A549 (cell line): ENCODE measurements at regions not wholly inside any gene's neighbourhood (a gene's known extent, or its start where the extent isn't known, plus 50 kb on each side); places are given as distances from the start of the nearest gene placed in this dataset.

Source experiments
- CBX2 ChIP-seq: fragments of 200-600 bp; sonication (generic); IDR thresholded peaks from 2 replicates; pipeline ENCODE4 v1.6.1; 2016; ENCODE audit warnings: low read depth, mild to moderate bottlenecking, borderline replicate concordance
- CHD2 ChIP-seq: fragments of 150-350 bp; IDR thresholded peaks from 2 replicates; pipeline ENCODE4 v1.6.1; 2014; ENCODE audit warnings: low read length; ENCODE audit not compliant: partially characterized antibody
- CTCF ChIP-seq: fragments of >200 bp; sonication (Bioruptor Twin); formaldehyde crosslinking; IDR thresholded peaks from 3 replicates; pipeline ENCODE4 v1.5.1; 2016
- ESRRA ChIP-seq: fragments of 150-350 bp; IDR thresholded peaks from 2 replicates; pipeline ENCODE4 v1.6.1; 2014; ENCODE audit warnings: mild to moderate bottlenecking, low read length, borderline replicate concordance
- JUN ChIP-seq, 2 experiments: fragments of >200 bp; sonication (Bioruptor Twin); formaldehyde crosslinking; IDR thresholded peaks; 2 replicates in 1 of 2; 3 replicates in 1 of 2; pipeline ENCODE4 v1.6.1; 2016 to 2017
- MAFK ChIP-seq: fragments of 450-650 bp; IDR thresholded peaks from 2 replicates; pipeline ENCODE4 v1.6.1; 2014; ENCODE audit not compliant: partially characterized antibody
- NPAS2 ChIP-seq: fragments of 250-450 bp; sonication (Bioruptor Pico); IDR thresholded peaks from 2 replicates; pipeline ENCODE4 v1.8.0; 2022; ENCODE audit warnings: mild to moderate bottlenecking, moderate library complexity, borderline replicate concordance
- PHF8 ChIP-seq: fragments of 200-600 bp; sonication (generic); IDR thresholded peaks from 2 replicates; pipeline ENCODE4 v1.6.1; 2016; ENCODE audit warnings: low read depth, mild to moderate bottlenecking, antibody characterized with exemption, moderate library complexity, borderline replicate concordance
- POLR2A ChIP-seq: IDR thresholded peaks from 2 replicates; pipeline ENCODE4 v1.6.1; 2012; ENCODE audit warnings: mild to moderate bottlenecking, low read length
- RFX5 ChIP-seq: fragments of 450-650 bp; IDR thresholded peaks from 2 replicates; pipeline ENCODE4 v1.7.1; 2014; ENCODE audit warnings: antibody characterized with exemption, mild to moderate bottlenecking, moderate library complexity
- ZFP36 ChIP-seq: fragments of 450-650 bp; IDR thresholded peaks from 2 replicates; pipeline ENCODE4 v1.6.1; 2014; ENCODE audit warnings: borderline replicate concordance; ENCODE audit not compliant: partially characterized antibody
- ZSCAN20 ChIP-seq: fragments of 250-450 bp; sonication (Bioruptor Pico); IDR thresholded peaks from 2 replicates; pipeline ENCODE4 v1.8.0; 2022; ENCODE audit warnings: mild to moderate bottlenecking, moderate library complexity
- TF ChIP-seq, protein P1 (sequence below): IDR thresholded peaks from 2 replicates; pipeline ENCODE4 v1.6.1; 2012
- TF ChIP-seq, protein P2 (sequence below): fragments of 150-350 bp; IDR thresholded peaks from 2 replicates; pipeline ENCODE4 v1.6.1; 2014; ENCODE audit warnings: low read depth, mild to moderate bottlenecking, low read length

DNA sequence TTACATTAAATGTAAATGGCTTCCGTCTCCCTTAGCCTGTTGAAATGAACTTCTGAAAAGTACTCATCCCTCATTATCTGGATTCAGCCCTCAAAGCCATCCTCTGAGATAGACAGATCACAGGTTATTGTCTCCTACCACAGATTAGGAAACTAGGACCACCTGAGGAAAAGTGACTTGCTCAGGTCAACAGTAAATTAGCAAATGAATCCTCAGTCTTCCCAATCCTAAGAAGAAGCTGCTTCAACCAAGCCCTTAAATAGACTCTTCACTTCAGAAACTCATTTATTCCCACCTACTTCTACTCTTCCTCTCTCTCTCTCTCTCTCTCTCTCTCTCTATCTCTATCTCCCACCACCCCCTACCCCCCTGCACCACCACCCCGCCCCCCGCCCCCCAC is 152.3 kb downstream of the DMRTA2 start:
- TF ChIP-seq CTCF, result no peak
- no peak for TF ChIP-seq PHF8
- TF ChIP-seq, protein P1, sequence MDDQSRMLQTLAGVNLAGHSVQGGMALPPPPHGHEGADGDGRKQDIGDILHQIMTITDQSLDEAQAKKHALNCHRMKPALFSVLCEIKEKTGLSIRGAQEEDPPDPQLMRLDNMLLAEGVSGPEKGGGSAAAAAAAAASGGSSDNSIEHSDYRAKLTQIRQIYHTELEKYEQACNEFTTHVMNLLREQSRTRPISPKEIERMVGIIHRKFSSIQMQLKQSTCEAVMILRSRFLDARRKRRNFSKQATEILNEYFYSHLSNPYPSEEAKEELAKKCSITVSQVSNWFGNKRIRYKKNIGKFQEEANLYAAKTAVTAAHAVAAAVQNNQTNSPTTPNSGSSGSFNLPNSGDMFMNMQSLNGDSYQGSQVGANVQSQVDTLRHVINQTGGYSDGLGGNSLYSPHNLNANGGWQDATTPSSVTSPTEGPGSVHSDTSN, result no peak
- no peak for TF ChIP-seq ZFP36
- TF ChIP-seq JUN (IDR thresholded peaks at IDR 0.05), result no peak
- no peak for TF ChIP-seq CBX2
- no peak for TF ChIP-seq NPAS2 (CRISPR knock-in tag)
- TF ChIP-seq POLR2A, result no peak
- TF ChIP-seq, protein P2, sequence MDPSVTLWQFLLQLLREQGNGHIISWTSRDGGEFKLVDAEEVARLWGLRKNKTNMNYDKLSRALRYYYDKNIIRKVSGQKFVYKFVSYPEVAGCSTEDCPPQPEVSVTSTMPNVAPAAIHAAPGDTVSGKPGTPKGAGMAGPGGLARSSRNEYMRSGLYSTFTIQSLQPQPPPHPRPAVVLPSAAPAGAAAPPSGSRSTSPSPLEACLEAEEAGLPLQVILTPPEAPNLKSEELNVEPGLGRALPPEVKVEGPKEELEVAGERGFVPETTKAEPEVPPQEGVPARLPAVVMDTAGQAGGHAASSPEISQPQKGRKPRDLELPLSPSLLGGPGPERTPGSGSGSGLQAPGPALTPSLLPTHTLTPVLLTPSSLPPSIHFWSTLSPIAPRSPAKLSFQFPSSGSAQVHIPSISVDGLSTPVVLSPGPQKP, result no peak
- no peak for TF ChIP-seq ESRRA
- no peak for TF ChIP-seq ZSCAN20
- TF ChIP-seq RFX5, result no peak
- TF ChIP-seq MAFK, result no peak
- no peak for TF ChIP-seq CHD2
